GM21423 (cell line): ENCODE measurements at regions not wholly inside any gene's neighbourhood (a gene's known extent, or its start where the extent isn't known, plus 50 kb on each side); places are given as distances from the start of the nearest gene placed in this dataset.
A peak's percentile ranks its signal among the peaks of the same experiment; 100 is the strongest.
"Not testable (repeated sequence)": the region's sequence is repeated elsewhere in the genome, so short reads cannot be mapped to it uniquely, and the experiment has no call there.

ENCODE experiments used
- ATAC-seq: cut with Tn5 transposase; IDR thresholded peaks from one replicate; pipeline ENCODE4 v1.9.1; 2021; ENCODE audit warnings: mild to moderate bottlenecking, moderate library complexity; ENCODE audit not compliant: unreplicated experiment

- peak; percentile 96 for ATAC-seq
These were observed 482.0 kb downstream of the DTWD2 start for GRCh38 chr5:118506217-118506852.

GRCh38 chr5:118502232-118502631 is 486.1 kb downstream of the DTWD2 start:
- ATAC-seq = not testable (repeated sequence)

GRCh38 chr5:118491351-118491750 is 497.0 kb downstream of the DTWD2 start:
- no peak for ATAC-seq

GRCh38 chr5:118486647-118487225 is 501.6 kb downstream of the DTWD2 start:
- no peak for ATAC-seq

- ATAC-seq = no peak
These were observed 509.1 kb downstream of the DTWD2 start for GRCh38 chr5:118479285-118479684.

- ATAC-seq = no peak
These were observed 509.5 kb downstream of the DTWD2 start for GRCh38 chr5:118478852-118479251.

- no peak for ATAC-seq
These were observed 520.3 kb downstream of the DTWD2 start for GRCh38 chr5:118468085-118468484.

- no peak for ATAC-seq
These were observed 521.2 kb downstream of the DTWD2 start for GRCh38 chr5:118467103-118467502.

GRCh38 chr5:118466418-118466817 is 521.9 kb downstream of the DTWD2 start:
- ATAC-seq = no peak

GRCh38 chr5:118462276-118462675 is 526.1 kb downstream of the DTWD2 start:
- not testable (repeated sequence) for ATAC-seq

GRCh38 chr5:118461436-118461835 is 526.9 kb downstream of the DTWD2 start:
- ATAC-seq = no peak

- no peak for ATAC-seq
These were observed 528.9 kb downstream of the DTWD2 start for GRCh38 chr5:118459490-118459889.

GRCh38 chr5:118456085-118456484 is 532.3 kb downstream of the DTWD2 start:
- ATAC-seq = no peak

GRCh38 chr5:118451697-118452247 is 536.6 kb downstream of the DTWD2 start:
- no peak for ATAC-seq

GRCh38 chr5:118450554-118451332 is 537.6 kb downstream of the DTWD2 start:
- no peak for ATAC-seq

- no peak for ATAC-seq
These were observed 541.0 kb downstream of the DTWD2 start for GRCh38 chr5:118447350-118447749.

GRCh38 chr5:118441956-118442355 is 546.4 kb downstream of the DTWD2 start:
- no peak for ATAC-seq

- no peak for ATAC-seq
These were observed 547.3 kb downstream of the DTWD2 start for GRCh38 chr5:118441034-118441433.

- ATAC-seq = no peak
These were observed 547.9 kb downstream of the DTWD2 start for GRCh38 chr5:118440496-118440895.

GRCh38 chr5:118439831-118440230 is 548.5 kb downstream of the DTWD2 start:
- no peak for ATAC-seq

- no peak for ATAC-seq
These were observed 553.2 kb downstream of the DTWD2 start for GRCh38 chr5:118435131-118435530.

- ATAC-seq = no peak
These were observed 553.8 kb downstream of the DTWD2 start for GRCh38 chr5:118434522-118434921.
